Left lung (tissue), 4 donors: ENCODE measurements at regions not wholly inside any gene's neighbourhood (a gene's known extent, or its start where the extent isn't known, plus 50 kb on each side); places are given as distances from the start of the nearest gene placed in this dataset.

Experiments
- ATAC-seq: fragments of 200-7000 bp; cut with Tn5 transposase; one replicate; pipeline ENCODE4 v1.9.1; 2020; ENCODE audit warnings: moderate library complexity
- DNase-seq, 4 donors: peaks; one replicate each; pipeline ENCODE4 v3.0.0-alpha.2; 2013 to 2020
- H3K27ac ChIP-seq, 2 donors: fragments of 200-600 bp; sonication (generic) in 1 of 2; one replicate each; pipeline versions ENCODE4 v1.5.0 to v1.8.0; 2020 to 2021
- H3K27me3 ChIP-seq, 2 donors: fragments of 200-600 bp; sonication (generic) in 1 of 2; one replicate each; pipeline versions ENCODE4 v1.5.0 to v1.8.0; 2020 to 2021
- H3K36me3 ChIP-seq, 2 donors: fragments of 200-600 bp; sonication (generic) in 1 of 2; one replicate each; pipeline versions ENCODE4 v1.5.0 to v1.8.0; 2020 to 2021
- H3K4me1 ChIP-seq, 2 donors: fragments of 200-600 bp; one replicate each; pipeline ENCODE4 v1.8.0; 2021
- H3K4me3 ChIP-seq, 2 donors: fragments of 200-600 bp; sonication (generic) in 1 of 2; one replicate each; pipeline versions ENCODE4 v1.5.0 to v1.8.0; 2020 to 2021; ENCODE audit warnings: mild to moderate bottlenecking in 1 of 2
- H3K9me3 ChIP-seq, 2 donors: fragments of 200-600 bp; sonication (generic) in 1 of 2; one replicate each; pipeline versions ENCODE4 v1.5.0 to v1.8.0; 2020 to 2021
- CTCF ChIP-seq, 2 donors: fragments of 200-600 bp; sonication (generic) in 1 of 2; IDR thresholded peaks; one replicate each; pipeline versions ENCODE4 v1.5.0 to v1.8.0; 2021; ENCODE audit warnings: antibody characterized with exemption in 2 of 2
- intact Hi-C, 2 donors: fragments of 100-400 bp; cut with DNase I; formaldehyde crosslinking; loops; one replicate each; pipeline versions ENCODE4 v1.11.2 to v1.14.2; 2022
- donor health status: DM: no; HTN: yes; CAD: no.
- donor health status: DM: no; HTN: no; CAD: no.

- H3K4me3 ChIP-seq = no peak overlapping the region
- peaks cover 0 to 4% of the 10 kb centered on the region in 2 donors for H3K9me3 ChIP-seq
- peaks cover 0 to 9% of the 10 kb centered on the region in 2 donors for H3K27me3 ChIP-seq
- ATAC-seq = no peak
- DNase-seq = no peak
- no peak for TF ChIP-seq CTCF (IDR thresholded peaks at IDR 0.05)
- intact Hi-C loops = no loop called here
- H3K36me3 ChIP-seq = no peaks in the 10 kb centered on the region
- H3K27ac ChIP-seq = no peak overlapping the region
- no peaks in the 10 kb centered on the region for H3K4me1 ChIP-seq
These were observed 185.5 kb downstream of the MYCN start for GRCh38 chr2:16125614-16126516.

GRCh38 chr2:16124881-16125613, 184.7 kb downstream of the MYCN start:
- Histone ChIP-seq H3K4me3 (no peak overlapping the region), H3K27ac (no peak overlapping the region), H3K4me1 (no peaks in the 10 kb centered on the region), H3K36me3 (no peaks in the 10 kb centered on the region), H3K27me3 (peaks cover 0 to 9% of the 10 kb centered on the region in 2 donors), H3K9me3 (peaks cover 0 to 4% of the 10 kb centered on the region in 2 donors)
- DNase-seq (no peak), ATAC-seq (no peak)
- intact Hi-C loops = no loop called here
- no peak for TF ChIP-seq CTCF (IDR thresholded peaks at IDR 0.05)

- intact Hi-C loops = no loop called here
- Histone ChIP-seq H3K4me1 (no peaks in the 10 kb centered on the region), H3K27me3 (peaks cover 0 to 9% of the 10 kb centered on the region in 2 donors), H3K9me3 (peaks cover 0 to 4% of the 10 kb centered on the region in 2 donors), H3K4me3 (no peak overlapping the region), H3K36me3 (no peaks in the 10 kb centered on the region), H3K27ac (no peak overlapping the region)
- DNase-seq = no peak
- no peak for TF ChIP-seq CTCF (IDR thresholded peaks at IDR 0.05)
- ATAC-seq = no peak
These were observed 183.8 kb downstream of the MYCN start for GRCh38 chr2:16123856-16124780.

GRCh38 chr2:16123421-16123820, 183.1 kb downstream of the MYCN start:
- no peak overlapping the region for H3K4me3 ChIP-seq
- peaks cover 0 to 4% of the 10 kb centered on the region in 2 donors for H3K9me3 ChIP-seq
- intact Hi-C loops = no loop called here
- peaks cover 0 to 9% of the 10 kb centered on the region in 2 donors for H3K27me3 ChIP-seq
- H3K36me3 ChIP-seq = no peaks in the 10 kb centered on the region
- DNase-seq = no peak
- no peak for TF ChIP-seq CTCF (IDR thresholded peaks at IDR 0.05)
- H3K27ac ChIP-seq = no peak overlapping the region
- no peaks in the 10 kb centered on the region for H3K4me1 ChIP-seq
- ATAC-seq = no peak
